Activated CD4-positive, alpha-beta T cell treated with anti-CD3 and anti-CD28 coated beads, Interleukin-2, amount 50 U/mL, for 16 hours (primary cell): ENCODE measurements at regions not wholly inside any gene's neighbourhood (a gene's known extent, or its start where the extent isn't known, plus 50 kb on each side); places are given as distances from the start of the nearest gene placed in this dataset.

Experiments used
- DNase-seq: peaks from one replicate; pipeline ENCODE4 v3.0.0-alpha.2; 2020

DNA sequence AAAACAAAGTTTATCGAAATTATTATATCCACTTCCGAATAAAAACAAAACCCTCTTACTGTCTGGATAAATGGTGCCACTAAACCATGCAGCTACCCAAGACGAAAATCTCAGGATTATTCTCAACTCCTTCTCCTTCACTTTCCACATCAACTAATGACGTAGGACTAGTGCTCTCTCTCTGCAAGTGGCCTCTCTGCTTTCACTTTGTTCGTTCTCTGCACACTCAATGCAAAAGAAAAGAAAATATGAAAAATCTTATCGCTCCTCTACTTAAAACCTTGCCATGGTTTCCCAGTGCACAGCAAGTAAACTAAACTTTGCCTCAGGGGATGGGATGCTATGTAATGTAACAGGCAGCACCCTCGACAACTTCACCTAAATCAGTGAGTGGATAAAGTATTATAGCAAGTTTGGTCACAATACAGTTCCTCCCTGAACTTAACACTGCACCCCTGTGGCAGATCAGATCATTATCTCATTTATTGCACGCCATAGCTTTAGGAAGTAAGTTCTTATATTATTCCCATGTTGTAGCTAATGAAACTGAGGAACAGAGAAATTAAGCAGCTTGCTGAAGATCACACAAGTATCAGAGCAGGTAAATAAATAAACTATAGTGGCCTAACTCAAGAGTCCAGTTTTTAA, 262.7 kb upstream of the GADL1 start:
- DNase-seq: peak; percentile 2

DNA sequence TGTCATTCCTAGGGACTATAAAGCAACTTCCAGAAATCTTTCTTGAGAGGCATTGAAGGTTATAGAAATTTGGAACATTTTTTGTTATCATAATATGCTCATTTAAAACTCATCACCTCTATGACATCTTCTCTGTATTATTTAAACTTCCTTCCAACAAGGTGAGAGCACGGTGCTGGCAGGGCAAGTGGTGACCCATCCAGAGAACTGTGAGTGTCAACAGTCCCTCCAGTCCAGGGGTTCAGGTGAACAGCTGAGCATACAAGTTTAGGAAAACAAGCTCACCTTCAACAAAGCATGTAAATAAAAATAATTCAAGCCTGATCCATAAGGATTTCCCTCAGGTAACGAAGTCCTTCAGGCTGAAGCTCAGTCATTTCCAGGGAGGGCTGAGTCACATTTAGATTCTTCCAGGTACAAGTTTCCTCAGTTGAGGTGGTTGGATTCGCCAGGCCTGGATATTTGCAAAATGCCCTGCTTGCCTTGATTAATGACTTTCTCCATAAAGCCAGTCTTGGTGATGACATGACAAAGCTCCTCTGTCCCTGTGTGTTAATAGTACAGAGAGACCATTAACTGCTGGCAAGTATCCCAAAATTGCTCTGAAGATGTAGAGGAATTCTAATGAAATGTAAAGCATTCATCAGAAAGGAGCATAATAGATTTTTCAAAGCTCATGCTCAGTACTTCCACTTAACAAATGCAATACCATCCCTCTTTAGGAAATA, 263.6 kb upstream of the GADL1 start:
- no peak for DNase-seq

- no peak for DNase-seq
Observed at GRCh38 chr3:31159331-31160039, 265.0 kb upstream of the GADL1 start.

GRCh38 chr3:31161889-31162288, 267.4 kb upstream of the GADL1 start:
- no peak for DNase-seq

DNA sequence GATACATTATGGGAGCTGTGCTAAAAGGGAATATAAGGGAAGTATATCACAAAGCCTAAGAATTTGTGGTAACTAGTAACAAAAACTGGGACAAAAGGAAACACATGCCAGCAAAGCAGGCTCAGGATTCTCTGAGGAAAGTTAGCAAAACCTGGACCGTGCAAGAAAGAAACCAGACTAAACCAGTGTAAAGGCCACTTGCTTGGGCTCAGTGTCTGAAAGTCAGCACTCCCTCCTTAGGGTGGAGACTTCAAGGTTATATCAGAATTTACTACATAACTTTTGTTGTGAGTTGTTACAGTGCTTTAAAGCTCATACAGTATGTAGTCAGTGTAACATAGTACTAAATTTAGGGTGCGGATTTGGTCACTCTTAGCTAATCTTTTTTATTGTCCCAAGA, 269.9 kb upstream of the GADL1 start:
- DNase-seq: no peak

DNA sequence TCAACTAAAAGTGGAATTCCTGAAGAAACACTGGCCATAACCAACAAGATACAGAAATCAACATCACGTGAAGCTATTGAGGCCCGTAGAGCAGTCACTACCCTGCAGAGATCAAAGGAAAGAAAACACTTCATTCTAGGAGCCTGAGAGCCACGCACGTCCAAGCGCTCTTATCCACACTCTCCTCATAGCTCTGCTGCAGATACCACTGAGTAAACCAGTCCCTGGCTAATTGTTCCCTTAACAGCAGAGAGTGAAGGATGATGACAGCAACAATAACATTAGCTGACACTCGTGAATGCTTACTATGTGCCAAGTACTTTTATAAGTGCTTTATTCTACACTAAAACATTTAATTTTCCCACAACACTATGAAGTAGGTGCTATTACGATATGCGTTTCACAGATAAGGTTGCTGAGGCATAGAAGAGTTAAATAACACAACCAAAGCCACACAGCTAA, 271.0 kb upstream of the GADL1 start:
- no peak for DNase-seq

GRCh38 chr3:31166249-31166885, 271.9 kb upstream of the GADL1 start:
- DNase-seq: no peak

GRCh38 chr3:31167666-31168065, 273.2 kb upstream of the GADL1 start:
- no peak for DNase-seq

DNA sequence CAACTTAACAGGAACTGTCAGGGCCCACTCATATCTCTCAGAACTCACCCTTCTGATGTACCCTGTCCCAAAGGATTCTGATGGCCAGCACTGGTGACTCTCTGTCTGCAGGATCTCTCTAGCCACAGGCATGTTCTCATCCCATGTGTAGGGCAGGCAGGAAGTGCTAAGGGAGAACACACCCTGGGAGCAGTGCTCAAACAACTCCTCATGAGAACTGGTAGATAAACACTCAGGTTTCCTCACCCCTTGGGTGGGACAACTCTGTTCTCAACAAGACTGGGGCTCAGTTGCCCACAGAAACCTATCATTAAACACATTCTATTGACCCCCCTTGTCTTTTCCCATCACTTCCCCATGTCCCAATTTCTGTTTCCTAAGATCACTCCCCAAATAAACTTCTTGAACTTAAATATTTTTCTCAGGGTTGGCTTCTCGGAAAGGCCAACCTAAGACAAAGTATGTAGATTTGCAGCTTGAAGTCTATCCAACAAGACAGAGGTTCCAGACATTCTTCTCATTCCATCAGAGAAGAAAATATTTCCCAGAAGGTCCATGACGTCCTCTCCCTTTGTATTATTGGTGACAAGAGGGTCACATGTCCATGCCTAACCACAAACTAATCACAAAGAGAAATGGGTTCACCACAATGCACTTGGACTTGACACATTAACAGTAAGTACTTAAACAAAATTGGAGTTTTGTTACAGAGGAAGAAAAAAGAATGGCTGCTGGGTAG, 276.6 kb upstream of the GADL1 start:
- no peak for DNase-seq

DNA sequence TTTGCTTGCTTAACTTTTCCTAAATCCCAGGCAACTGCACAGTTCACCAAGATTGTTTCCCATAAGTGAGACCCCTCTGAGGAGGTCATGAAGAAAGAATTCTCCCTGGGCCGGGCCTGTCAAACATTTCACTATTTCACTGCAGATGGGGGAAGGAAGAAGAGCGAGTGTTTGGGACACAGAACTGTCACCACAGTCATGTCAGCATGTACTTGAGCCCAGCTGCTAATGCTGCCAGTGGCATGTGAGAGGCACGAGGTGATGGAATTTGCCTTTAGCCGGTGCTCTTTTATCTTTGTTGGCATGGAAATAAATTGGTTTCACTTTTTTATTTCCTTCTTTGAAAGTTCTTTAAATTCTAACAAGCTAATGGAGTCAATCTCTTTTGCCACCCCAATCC, 277.9 kb upstream of the GADL1 start:
- DNase-seq: no peak

DNA sequence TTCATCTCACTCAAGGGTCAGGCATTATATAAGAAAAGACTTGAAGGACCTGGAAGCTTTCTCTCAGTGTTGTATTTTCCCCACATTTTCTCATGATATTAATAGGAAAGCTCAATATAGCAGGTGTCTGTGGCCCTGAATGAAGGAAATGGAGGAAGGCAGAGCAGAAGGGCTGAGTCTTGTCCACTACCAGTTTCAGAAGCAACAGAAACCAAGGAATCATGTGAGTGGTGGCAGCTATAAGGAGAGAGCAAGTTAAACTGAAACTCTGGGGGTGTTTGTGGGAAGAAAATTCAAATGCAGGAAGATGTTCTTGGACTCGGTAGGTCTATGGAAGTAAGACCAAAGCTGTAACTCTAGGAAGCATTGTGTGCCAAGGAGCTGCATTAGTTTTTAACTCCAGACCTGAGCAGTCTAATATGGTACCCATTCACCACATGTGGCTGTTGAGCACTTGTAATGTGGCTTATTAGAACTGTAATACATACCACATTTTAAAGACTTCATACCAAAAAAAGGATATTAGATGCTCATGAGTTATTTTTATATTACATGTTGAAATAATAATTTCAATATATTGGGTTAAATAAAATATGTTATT, 278.8 kb upstream of the GADL1 start:
- DNase-seq: no peak

DNA sequence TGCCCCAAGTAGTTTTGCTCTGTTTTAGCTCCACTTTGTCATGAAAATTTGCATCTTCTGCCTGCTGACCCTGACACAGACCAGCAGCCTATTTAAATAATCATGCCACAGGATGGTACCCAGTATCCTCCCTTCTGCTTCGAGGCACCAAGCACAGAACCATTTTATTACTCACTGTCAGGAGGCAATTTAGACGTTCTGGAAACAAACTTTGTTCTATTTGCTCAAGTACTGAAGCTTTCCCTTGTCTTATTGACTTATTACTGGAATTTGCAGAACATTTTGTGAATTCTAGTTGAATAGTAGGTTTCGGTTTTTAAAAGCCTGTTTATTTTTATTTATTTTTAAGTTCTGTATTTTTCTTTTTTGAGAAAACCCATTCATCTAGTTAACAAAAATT, 279.6 kb upstream of the GADL1 start:
- no peak for DNase-seq

DNA sequence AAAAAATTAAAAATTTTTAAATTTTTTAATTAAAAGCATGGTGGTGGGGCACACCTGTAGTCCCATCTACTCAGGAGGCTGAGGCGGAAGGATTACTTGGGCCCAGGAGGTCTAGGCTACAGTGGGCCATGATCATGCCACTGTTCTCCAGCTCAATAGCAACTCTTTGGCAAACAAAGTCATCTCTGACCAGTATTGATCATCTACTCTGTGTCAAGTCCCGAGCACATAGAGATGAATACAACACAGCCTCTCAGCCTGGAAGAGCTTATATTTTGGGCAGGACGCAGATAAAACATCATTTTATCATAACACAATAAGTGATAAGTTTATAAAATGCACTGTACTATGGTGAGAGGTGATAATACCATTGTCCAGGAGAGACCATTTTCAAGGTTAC, 281.6 kb upstream of the GADL1 start:
- no peak for DNase-seq

- no peak for DNase-seq
Observed at GRCh38 chr3:31178467-31178866, 284.0 kb upstream of the GADL1 start.

GRCh38 chr3:31179768-31180167, 285.3 kb upstream of the GADL1 start:
- DNase-seq: no peak

DNA sequence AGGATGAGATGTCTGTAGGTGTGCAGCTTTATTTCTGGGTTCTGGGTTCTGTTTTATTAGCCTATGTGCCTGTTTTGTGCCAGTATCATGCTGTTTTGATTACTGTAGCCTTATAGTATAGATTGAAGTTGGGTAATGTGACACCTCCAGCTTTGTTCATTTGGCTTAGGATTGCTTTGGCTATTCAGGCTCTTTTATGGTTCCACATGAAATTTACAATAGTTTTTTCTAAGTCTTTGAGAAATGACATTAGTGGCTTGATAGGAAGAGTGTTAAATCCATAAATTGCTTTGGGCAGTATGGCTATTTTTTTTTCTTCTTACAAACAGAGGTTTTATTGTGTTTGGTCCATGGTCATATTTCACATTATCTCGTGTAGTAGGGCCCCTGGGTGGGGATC, 285.8 kb upstream of the GADL1 start:
- DNase-seq: no peak

DNA sequence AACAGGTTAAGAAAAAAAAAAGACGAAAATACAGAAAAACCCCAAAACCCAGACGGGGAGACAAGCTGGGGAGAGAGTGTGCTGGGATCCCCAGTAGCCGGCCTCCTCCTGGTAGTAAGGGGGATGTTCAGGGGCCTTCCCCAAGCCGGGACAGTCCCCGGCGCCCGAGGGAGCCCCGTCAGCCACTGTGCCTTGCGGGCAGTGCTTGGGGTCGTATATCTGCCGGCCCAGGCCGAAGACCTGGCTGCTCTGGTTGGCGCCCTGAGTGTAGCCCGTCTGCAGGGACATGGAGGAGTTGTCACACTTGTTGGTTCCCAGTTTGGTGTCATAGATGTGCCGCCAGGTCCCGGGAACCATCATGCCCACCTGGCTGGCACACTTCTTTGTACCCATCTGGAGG, 287.2 kb upstream of the GADL1 start:
- DNase-seq: no peak

- no peak for DNase-seq
Observed at GRCh38 chr3:31182661-31183060, 288.2 kb upstream of the GADL1 start.

GRCh38 chr3:31184261-31185061, 290.0 kb upstream of the GADL1 start:
- no peak for DNase-seq

GRCh38 chr3:31185062-31185357, 290.5 kb upstream of the GADL1 start:
- DNase-seq: no peak

- DNase-seq: no peak
Observed at GRCh38 chr3:31186041-31186440, 291.6 kb upstream of the GADL1 start.

GRCh38 chr3:31187380-31187779, 292.9 kb upstream of the GADL1 start:
- no peak for DNase-seq
